GM18870 (cell line): ENCODE measurements at regions not wholly inside any gene's neighbourhood (a gene's known extent, or its start where the extent isn't known, plus 50 kb on each side); places are given as distances from the start of the nearest gene placed in this dataset.

Experiments used
- ATAC-seq: cut with Tn5 transposase; IDR thresholded peaks from one replicate; pipeline ENCODE4 v1.9.1; 2021; ENCODE audit warnings: moderate library complexity; ENCODE audit not compliant: unreplicated experiment

DNA sequence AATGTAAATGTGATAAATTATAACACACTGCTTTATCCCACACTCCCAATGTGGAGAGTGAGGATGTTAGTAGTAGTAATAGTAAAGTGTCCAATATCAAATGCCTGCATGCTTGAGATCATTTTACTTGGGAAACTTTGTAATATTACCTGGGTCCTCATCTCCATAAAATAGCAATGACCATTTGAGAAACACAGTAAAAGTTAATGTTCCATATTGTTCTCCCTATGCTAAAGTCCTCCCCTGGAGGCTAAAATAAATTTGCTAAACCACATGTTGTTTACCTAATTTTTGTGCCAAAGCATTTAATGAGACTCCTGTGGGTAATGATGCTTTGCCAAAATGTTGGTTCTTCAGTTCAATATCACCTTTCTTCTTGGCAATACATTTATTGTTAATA lies 291.2 kb downstream of the CDH10 start:
- ATAC-seq, result no peak

DNA sequence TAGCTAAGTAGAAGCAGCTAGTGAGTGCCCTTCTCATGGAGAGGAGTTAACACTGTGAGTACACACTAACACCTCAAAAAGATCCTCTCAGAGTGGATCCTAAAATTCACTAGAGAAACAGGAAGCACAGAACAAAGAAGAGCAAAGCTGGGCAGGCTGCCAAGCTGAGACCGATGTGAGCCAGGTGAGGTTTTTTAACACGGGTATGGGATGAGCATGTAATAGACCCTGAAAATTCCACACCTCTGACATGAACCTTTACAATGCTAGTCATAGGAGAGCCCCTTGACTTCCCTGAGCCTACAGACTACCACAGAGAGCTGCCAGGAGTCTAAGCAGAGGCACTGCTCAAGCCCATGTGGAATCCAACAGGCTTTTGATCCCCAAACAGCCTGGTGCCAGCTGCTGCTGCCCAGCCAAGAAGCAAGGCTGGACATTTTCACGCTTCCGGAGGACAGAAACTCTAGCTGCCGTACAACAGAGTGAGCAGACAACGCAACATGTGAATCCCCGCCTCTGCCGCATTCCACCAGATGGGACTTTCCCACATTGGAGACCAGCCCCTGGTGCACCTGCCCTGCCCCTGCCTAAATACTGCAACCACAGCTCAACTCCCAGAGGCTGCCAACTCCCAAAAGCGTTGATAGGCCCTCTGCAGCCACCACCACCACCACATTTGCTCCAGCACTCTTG lies 280.8 kb downstream of the CDH10 start:
- ATAC-seq, result no peak

DNA sequence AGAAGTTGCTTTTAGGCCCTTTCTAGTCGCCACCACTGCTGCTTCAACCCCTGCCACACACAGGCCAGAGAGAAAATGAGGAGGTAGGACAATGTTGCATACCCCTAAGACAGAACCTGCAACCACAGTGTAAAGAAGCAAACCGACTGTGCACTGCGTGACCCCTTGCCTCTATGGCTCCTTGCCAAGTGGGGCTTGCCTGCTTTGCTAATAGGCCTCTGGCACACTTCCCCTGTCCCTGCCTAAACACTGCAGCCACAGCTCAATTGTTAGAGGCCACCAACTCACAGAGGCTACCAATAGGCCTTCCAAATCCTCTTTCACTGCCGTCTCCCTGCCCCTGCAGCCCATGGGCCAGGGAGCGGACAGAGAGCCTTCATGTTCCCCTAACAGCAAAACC lies 280.1 kb downstream of the CDH10 start:
- ATAC-seq, result no peak

DNA sequence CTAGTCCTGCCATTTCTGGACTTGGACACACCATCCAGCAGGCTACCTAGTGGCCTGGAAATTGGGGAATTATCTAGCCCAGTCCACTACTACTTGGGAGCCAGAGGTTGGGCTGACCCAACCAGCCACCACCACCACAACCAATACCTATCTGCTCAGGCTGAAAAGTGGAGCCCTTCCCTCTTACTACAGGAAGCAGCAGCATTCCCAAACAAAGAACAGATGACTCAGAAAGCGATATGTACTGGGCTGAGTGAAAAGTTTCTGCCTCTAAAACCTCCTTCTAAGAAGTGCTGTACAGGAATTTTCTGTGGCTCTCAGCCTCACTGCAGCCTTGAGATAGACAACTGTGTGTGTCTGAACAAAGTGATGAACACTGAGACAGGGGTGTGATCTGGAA lies 279.4 kb downstream of the CDH10 start:
- no peak for ATAC-seq

DNA sequence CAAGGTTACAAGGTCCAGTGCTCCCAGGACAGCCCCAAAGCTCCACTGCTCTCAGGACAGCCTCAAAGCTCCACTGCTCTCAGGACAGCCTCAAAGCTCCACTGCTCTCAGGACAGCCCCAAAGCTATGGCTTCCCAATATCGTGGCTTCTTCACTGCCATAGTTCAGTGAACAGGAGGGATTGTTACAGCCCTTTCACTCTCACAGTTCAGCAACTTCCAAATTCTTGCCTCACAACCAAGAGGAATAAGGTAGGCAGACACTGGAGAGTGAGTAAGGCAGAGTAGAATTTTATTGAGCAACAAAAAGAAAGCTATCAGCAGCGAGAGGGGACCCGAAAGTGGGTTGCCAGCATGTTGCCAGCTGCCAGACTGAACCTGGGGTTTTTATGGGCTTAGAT lies 277.6 kb downstream of the CDH10 start:
- ATAC-seq, result no peak

DNA sequence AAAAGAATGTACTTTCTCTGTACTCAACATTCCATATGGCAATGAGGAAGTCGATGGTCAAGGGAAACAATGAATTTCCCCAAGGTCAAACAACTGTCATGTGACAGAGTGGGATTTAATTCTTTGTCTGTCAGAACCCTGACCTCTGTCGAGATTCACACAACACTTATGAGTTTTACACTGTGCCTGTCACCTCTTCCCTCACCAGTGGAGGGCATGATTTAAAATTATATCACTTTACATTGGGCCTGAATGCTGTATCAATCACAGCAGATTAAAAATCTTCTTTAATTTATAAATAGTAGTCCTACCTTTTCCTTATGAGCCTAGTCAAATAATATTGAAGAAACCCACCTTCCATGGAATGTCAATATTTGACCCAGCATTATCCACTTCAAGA lies 276.7 kb downstream of the CDH10 start:
- no peak for ATAC-seq

DNA sequence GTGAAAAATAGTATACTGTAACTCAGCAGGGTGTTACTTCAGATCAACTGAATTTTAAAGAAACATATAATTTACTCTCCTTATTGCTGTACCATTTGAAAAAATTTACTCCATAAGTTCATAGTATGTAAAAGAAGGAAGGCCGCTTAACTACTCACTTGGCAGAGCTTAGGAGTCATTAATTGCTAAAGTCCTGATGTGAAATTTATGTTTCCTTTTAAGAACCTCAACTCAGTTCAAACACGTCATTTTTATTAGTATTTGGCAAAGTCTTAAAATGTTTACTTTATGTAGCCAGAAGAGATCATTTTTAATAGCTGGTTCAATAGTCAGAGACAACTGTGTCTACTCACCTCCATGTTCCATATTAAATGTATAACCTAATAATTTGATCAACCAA lies 268.6 kb downstream of the CDH10 start:
- no peak for ATAC-seq

DNA sequence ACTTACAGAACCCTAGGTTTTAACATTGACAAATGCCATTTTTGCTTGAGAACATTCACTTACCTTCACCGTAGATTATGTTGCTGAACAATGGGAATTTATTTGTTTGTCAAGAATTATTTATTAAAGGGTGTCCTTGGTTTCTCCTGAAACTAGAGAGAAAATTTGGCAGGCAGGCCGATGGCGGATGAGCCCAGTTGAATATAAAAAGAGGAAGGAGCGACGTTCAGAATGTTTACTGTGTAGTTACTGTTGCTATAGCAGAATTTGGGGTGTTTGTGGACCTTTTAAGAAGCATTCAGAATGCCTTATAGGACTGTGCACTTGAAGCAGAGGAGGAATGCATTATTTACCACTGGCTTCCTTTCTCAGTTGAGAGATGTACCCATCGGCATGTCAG lies 268.2 kb downstream of the CDH10 start:
- no peak for ATAC-seq

DNA sequence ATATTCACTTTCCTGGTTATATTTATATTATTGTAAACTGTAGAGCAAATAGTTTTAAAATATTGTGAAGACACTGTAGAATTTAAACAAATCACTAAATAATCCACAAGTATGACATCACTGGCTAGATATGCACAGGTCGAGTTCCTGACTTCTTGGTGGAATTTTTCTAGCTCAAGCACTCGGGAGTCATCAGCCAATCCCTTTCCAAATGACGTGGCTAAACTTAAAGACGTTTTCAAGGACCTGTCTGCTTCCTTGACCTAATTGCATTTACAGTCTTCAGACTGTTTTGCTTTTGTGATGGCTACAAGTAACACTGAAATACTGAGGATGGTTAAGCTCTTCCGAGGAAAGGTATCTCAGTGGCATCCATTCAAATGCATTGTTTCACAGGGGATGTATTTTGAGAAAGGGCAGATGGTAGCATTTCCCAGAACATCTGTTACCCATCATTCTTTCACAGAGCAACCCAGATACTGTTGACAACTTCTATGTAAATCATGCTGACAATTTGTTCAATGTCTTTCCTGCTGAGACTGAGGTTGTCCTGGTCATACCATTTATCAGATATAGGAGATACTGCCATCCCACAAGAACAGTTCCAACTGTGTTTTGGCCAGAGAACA lies 262.8 kb downstream of the CDH10 start:
- ATAC-seq, result no peak

DNA sequence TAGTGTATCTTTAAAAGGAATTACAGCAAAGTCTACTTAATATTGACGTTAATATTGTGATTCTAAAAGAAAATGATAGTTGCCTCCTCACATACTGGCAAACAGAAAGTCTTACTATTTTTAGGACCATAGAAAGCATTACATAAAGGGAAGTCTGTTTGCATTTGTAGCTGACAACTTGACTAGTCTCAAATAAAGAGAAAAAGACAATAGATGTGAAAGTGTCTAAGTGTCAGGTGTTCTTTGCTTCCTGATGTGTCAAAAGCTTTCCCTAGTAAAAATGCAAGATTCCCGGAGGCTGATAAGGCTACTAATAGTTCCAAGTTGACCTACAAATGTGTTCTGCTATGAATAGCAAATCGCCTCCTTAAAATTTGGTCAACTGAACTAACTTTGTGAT lies 259.7 kb downstream of the CDH10 start:
- no peak for ATAC-seq

DNA sequence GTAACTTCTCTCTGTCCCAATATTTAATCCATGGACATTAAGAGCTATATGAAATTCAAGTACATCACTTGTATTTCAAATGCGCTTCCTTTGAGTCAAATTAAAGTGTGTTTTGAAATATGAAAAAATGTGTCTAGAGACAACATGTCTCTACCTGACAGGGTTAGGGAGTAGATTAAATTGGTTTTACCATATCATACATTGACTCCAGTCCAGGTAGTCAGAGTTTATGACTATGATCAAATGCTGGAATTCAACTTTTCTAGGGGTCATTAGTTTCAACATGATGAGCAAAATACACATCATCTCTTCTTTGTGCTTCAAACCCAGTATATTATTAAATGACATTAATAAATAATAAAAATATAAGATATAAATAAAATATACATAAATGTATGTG lies 259.2 kb downstream of the CDH10 start:
- ATAC-seq, result no peak

DNA sequence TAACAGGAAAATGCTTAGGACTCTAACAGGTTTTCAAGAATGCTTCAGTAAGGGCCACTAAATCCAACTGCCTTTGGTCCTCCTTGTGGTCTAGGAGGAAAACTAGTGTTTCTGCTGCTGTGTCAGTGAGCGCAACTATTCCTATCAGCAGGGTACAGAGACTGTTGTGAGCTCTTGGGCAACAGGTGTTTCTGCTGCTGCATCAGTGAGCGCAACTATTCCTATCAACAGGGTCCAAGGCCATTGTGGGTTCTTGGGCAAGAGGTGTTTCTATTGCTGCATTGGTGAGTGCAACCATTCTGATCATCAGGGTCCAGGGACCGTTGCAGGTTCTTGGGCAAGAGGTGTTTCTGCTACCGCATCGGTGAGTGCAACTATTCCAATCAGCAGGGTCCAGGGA lies 256.3 kb downstream of the CDH10 start:
- no peak for ATAC-seq

DNA sequence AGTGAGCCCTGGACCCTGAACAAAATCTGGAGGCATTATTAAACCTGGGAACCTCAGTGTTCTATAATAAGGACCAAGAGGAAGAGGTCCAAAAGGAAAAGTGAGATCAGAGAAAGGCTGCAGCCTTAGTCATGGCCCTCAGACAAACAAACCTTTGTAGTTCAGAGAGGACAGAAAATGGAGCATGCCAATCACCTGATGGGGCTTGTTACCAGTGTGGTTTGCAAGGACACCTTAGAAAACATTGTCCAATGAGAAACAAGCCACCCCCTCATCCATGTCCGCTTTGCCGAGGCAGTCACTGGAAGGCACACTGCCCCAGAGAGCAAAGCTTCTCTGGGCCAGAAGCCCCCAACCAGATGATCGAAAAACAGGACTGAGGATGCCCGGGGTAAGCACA lies 254.8 kb downstream of the CDH10 start:
- ATAC-seq, result no peak

DNA sequence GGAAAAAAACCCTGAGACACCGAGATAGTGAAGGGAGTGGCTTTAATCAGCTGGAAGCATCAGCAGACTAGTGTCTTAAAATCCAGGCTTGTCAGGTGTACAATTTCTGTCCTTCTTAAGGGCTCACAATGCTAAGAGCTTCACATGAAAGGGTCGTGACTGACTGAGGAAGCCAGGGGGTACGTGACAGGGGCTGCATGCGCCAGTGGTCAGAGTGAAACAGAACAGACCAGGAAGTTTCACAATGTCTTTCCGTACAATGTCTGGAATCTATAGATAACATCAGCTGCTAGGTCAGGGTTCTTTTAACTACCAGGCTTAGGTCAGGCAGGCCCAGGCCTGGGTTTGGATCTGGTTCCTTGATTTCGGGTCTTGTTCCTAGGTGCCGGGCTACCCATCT lies 253.0 kb downstream of the CDH10 start:
- ATAC-seq, result no peak

DNA sequence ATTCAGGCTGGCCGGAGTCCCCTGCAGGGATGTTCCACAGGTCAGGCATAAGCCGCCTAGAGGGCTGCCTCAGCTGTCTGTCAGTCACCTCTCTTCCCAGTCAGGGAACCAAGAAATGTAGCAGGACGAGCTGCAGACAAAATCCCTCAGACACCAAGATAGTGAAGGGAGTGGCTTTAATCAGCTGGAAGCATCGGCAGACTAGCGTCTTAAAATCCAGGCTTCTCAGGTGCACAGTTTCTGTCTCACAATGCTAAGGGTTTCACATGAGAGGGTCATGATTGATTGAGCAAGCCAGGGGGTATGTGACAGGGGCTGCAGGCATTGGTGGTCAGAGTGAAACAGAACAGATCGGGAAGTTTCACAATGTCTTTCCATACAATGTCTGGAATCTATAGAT lies 247.2 kb downstream of the CDH10 start:
- ATAC-seq, result no peak

DNA sequence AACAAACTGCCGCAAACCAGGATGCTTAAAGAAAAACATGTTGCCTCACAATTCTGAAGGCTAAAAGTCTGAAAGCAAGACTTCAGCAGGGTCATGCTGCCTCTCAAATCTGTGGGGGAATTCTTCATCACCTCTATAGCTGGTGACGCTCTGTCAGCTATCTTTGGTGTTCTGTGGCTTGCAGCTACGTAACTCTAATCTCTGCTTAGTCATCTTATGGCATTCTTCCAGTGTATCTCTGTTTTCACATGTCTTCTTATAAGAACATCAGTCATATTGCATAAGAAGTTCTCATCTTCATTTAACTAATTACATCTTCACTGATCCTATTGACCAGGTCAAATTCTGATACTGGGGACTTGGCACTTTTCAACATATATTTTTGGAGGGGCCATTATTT lies 243.0 kb downstream of the CDH10 start:
- ATAC-seq, result no peak

DNA sequence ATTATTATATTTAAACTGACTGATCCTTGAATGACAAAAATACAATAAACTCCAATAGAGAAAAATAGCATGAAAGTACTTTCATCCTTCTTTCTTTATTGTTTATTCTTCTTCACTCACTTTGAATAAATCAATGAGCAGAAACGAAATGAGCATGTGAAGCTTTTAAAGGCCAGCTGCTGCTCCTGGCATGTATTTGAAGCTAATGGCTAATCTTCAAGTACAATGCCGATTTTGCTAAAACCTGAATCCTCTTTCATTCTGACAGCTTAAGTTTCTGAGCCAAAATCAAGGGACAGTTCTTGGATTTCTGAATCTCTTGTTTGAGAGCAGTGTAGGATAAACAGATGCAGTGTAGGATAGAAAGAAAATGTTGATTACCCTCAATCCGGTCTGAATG lies 237.3 kb downstream of the CDH10 start:
- ATAC-seq, result no peak

DNA sequence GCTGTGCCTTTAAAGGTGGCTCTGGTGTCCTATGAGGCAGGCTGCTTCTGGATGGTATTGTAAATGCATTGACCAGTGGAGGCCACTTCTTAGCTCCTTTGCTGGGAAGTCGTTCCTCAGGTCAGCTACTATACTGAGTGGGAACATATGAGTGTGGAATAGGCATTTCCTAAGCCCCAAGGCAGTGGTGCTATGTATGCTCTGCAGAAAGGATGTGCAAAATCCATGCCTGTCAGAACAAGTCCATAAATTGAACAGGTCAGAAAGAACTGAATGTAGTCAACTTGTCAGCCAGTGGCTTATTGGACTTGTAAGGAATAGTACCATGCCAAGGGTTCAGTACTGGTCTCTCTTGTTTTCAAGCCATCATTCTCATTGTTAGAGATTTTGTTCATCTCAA lies 216.4 kb downstream of the CDH10 start:
- no peak for ATAC-seq

DNA sequence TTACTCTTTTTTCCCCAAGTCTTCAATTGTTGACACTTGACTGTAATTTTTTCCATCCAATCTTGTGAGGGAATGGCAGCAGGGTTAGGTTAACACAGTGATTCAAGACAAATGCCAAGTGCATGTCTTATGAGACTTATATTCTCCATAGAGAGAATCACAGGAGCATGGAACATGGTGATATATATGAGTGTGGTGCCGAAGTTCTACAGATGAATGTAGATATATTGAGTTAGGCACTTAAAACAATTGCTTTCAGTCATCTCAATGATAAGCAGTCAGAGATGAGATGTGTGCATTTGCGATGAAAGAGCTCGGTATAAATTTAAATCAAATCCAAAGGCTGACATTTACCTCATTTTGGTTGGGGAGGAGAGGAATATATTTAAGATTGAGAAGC lies 211.2 kb downstream of the CDH10 start:
- no peak for ATAC-seq
